Neural cell (in vitro differentiated cells): ENCODE measurements at regions not wholly inside any gene's neighbourhood (a gene's known extent, or its start where the extent isn't known, plus 50 kb on each side); places are given as distances from the start of the nearest gene placed in this dataset.

ENCODE experiments used
- H2AFZ ChIP-seq: fragments of 200-600, 300-800 bp; sonication (generic), shearing (Covaris generic); 2 replicates; pipeline ENCODE4 v1.6.0; 2014; ENCODE audit warnings: low read depth, mild to moderate bottlenecking, antibody characterized with exemption, low read length, moderate library complexity
- H3F3A ChIP-seq: fragments of 200-600 bp; shearing (Covaris generic); 2 replicates; pipeline ENCODE4 v1.6.1; 2016; ENCODE audit warnings: mild to moderate bottlenecking, moderate library complexity, mixed read lengths, antibody characterized with exemption, low read length; ENCODE audit not compliant: insufficient read depth, poor library complexity, severe bottlenecking
- H3K27ac ChIP-seq: fragments of 200-600, 300-800 bp; sonication (generic), shearing (Covaris generic); 2 replicates; pipeline ENCODE4 v1.5.1; 2014; ENCODE audit warnings: mild to moderate bottlenecking, low read length, moderate library complexity
- H3K27me3 ChIP-seq: fragments of 300-800, 200-600 bp; sonication (generic), shearing (Covaris generic); 2 replicates; pipeline ENCODE4 v1.6.0; 2014; ENCODE audit warnings: mild to moderate bottlenecking, low read depth, low read length, moderate library complexity; ENCODE audit not compliant: insufficient read depth
- H3K36me3 ChIP-seq: fragments of 300-800, 200-600 bp; sonication (generic), shearing (Covaris generic); 2 replicates; pipeline ENCODE4 v1.5.1; 2014; ENCODE audit warnings: mild to moderate bottlenecking, antibody characterized with exemption, low read length, moderate library complexity; ENCODE audit not compliant: insufficient read depth
- H3K4me2 ChIP-seq: fragments of 300-800, 200-600 bp; sonication (generic), shearing (Covaris generic); 2 replicates; pipeline ENCODE4 v1.6.0; 2014; ENCODE audit warnings: mild to moderate bottlenecking, low read length
- H3K4me3 ChIP-seq: fragments of 300-800, 200-600 bp; sonication (generic), shearing (Covaris generic); 2 replicates; pipeline ENCODE4 v1.5.1; 2014; ENCODE audit warnings: mild to moderate bottlenecking, low read length, moderate library complexity
- H3K79me2 ChIP-seq: fragments of 200-600 bp; shearing (Covaris generic); replicated peaks from 2 replicates; pipeline ENCODE4 v1.6.0; 2014; ENCODE audit warnings: mild to moderate bottlenecking, low read length, moderate library complexity; ENCODE audit not compliant: insufficient read depth
- H3K9ac ChIP-seq: fragments of 300-800, 200-600 bp; sonication (generic), shearing (Covaris generic); 2 replicates; pipeline ENCODE4 v1.6.1; 2016; ENCODE audit warnings: mild to moderate bottlenecking, low read length, mixed read lengths
- H3K9me2 ChIP-seq: fragments of 200-600 bp; shearing (Covaris generic); 2 replicates; pipeline ENCODE4 v1.6.1; 2016; ENCODE audit warnings: mild to moderate bottlenecking, low read length, mixed read lengths; ENCODE audit not compliant: insufficient read depth
- H3K9me3 ChIP-seq: fragments of 200-600, 300-800 bp; sonication (generic), shearing (Covaris generic); 2 replicates; pipeline ENCODE4 v1.6.1; 2016; ENCODE audit warnings: mild to moderate bottlenecking, mixed run types, low read length, moderate library complexity, mixed read lengths
- H4K20me1 ChIP-seq: fragments of 200-600 bp; shearing (Covaris generic); 2 replicates; pipeline ENCODE4 v1.6.1; 2016; ENCODE audit warnings: mild to moderate bottlenecking, mixed run types; ENCODE audit not compliant: insufficient read depth
- EP300 ChIP-seq: fragments of 450-650 bp; conservative IDR thresholded peaks from 2 replicates; pipeline ENCODE4 v1.6.1; 2014; ENCODE audit warnings: antibody characterized with exemption, mild to moderate bottlenecking, moderate library complexity; ENCODE audit not compliant: poor library complexity, severe bottlenecking
- EZH2 ChIP-seq: fragments of 200-600, 300-800 bp; shearing (Covaris generic), sonication (generic); IDR thresholded peaks from 2 replicates; pipeline ENCODE4 v1.6.1; 2014; ENCODE audit warnings: antibody characterized with exemption, low read length, borderline replicate concordance, mild to moderate bottlenecking; ENCODE audit not compliant: insufficient read depth, poor library complexity, severe bottlenecking
- MXI1 ChIP-seq: fragments of 450-650 bp; conservative IDR thresholded peaks from 2 replicates; pipeline ENCODE4 v1.6.1; 2014; ENCODE audit warnings: antibody characterized with exemption, mild to moderate bottlenecking; ENCODE audit not compliant: poor library complexity, severe bottlenecking
- POLR2AphosphoS5 ChIP-seq: IDR thresholded peaks from 2 replicates; pipeline ENCODE4 v1.6.1; 2012
- RAD21 ChIP-seq: fragments of 450-650 bp; conservative IDR thresholded peaks from 2 replicates; pipeline ENCODE4 v1.6.1; 2014; ENCODE audit warnings: antibody characterized with exemption, mild to moderate bottlenecking, moderate library complexity
- SMC3 ChIP-seq: fragments of 450-650 bp; conservative IDR thresholded peaks from 2 replicates; pipeline ENCODE4 v1.6.1; 2014; ENCODE audit warnings: antibody characterized with exemption, mild to moderate bottlenecking, moderate library complexity; ENCODE audit not compliant: poor library complexity
- TAF1 ChIP-seq: IDR thresholded peaks from 2 replicates; pipeline ENCODE4 v1.6.1; 2012; ENCODE audit warnings: low read depth
- TF ChIP-seq, protein P1 (sequence below): fragments of 450-650 bp; IDR thresholded peaks from 2 replicates; pipeline ENCODE4 v1.5.1; 2014; ENCODE audit warnings: antibody characterized with exemption, mild to moderate bottlenecking, moderate library complexity; ENCODE audit not compliant: poor library complexity, severe bottlenecking
- TF ChIP-seq, protein P2 (sequence below): IDR thresholded peaks from 2 replicates; pipeline ENCODE4 v1.6.1; 2012; ENCODE audit warnings: borderline replicate concordance

DNA sequence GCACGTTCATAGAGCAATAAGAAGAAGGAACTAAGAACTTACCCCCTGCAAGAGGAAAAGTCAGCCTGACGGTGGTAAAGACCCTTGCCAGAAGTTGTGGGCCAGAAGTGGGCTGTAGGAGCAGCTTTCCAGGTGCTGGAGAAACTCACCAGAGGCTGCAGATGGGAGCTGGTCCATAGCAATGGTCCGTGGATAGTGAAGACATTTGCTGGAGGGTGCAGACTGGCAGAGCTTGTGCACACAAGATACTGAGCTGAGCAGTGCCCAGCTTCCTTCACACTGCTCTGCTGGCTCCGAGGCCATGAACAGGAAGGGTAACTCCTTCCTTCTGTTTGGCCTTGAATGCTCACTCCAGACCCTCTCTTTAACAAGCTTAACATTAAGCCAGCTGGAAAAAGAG is 149.8 kb upstream of the BNIP2 start:
- Histone ChIP-seq H3K4me2 (no peak overlapping the region), H2AFZ (no peak overlapping the region), H3K79me2 (no peaks in the 10 kb centered on the region), H4K20me1 (no peaks in the 10 kb centered on the region), H3K27me3 (no peaks in the 10 kb centered on the region), H3K27ac (no peak overlapping the region), H3K9ac (no peak overlapping the region), H3F3A (no peaks in the 10 kb centered on the region), H3K36me3 (no peaks in the 10 kb centered on the region), H3K4me3 (no peak overlapping the region), H3K9me2 (no peaks in the 10 kb centered on the region), H3K9me3 (no peaks in the 10 kb centered on the region)
- TF ChIP-seq SMC3 = no peak
- TF ChIP-seq MXI1 = no peak
- TF ChIP-seq, protein P1, sequence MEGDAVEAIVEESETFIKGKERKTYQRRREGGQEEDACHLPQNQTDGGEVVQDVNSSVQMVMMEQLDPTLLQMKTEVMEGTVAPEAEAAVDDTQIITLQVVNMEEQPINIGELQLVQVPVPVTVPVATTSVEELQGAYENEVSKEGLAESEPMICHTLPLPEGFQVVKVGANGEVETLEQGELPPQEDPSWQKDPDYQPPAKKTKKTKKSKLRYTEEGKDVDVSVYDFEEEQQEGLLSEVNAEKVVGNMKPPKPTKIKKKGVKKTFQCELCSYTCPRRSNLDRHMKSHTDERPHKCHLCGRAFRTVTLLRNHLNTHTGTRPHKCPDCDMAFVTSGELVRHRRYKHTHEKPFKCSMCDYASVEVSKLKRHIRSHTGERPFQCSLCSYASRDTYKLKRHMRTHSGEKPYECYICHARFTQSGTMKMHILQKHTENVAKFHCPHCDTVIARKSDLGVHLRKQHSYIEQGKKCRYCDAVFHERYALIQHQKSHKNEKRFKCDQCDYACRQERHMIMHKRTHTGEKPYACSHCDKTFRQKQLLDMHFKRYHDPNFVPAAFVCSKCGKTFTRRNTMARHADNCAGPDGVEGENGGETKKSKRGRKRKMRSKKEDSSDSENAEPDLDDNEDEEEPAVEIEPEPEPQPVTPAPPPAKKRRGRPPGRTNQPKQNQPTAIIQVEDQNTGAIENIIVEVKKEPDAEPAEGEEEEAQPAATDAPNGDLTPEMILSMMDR = no peak
- TF ChIP-seq TAF1 = no peak
- no peak for TF ChIP-seq EP300
- TF ChIP-seq, protein P2, sequence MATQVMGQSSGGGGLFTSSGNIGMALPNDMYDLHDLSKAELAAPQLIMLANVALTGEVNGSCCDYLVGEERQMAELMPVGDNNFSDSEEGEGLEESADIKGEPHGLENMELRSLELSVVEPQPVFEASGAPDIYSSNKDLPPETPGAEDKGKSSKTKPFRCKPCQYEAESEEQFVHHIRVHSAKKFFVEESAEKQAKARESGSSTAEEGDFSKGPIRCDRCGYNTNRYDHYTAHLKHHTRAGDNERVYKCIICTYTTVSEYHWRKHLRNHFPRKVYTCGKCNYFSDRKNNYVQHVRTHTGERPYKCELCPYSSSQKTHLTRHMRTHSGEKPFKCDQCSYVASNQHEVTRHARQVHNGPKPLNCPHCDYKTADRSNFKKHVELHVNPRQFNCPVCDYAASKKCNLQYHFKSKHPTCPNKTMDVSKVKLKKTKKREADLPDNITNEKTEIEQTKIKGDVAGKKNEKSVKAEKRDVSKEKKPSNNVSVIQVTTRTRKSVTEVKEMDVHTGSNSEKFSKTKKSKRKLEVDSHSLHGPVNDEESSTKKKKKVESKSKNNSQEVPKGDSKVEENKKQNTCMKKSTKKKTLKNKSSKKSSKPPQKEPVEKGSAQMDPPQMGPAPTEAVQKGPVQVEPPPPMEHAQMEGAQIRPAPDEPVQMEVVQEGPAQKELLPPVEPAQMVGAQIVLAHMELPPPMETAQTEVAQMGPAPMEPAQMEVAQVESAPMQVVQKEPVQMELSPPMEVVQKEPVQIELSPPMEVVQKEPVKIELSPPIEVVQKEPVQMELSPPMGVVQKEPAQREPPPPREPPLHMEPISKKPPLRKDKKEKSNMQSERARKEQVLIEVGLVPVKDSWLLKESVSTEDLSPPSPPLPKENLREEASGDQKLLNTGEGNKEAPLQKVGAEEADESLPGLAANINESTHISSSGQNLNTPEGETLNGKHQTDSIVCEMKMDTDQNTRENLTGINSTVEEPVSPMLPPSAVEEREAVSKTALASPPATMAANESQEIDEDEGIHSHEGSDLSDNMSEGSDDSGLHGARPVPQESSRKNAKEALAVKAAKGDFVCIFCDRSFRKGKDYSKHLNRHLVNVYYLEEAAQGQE = no peak
- no peak for TF ChIP-seq POLR2AphosphoS5

DNA sequence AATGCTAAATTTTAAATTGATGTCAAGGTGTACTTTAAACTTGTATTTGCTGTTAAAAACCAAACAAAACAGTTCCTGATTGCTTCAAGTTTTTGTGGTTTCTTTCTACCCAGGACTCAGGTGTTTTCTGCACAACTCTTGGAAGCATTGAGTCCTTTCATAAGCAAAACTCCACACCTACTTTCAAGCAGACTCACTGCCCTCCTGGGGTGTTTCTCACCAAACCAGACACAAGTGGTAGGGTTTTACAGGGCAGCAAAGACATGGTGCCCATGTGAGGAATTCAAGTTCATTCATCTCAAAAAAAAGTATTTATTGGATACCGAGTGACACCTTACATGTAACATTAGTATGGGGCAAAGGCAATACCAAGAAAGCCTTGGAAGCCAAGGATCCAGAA is 146.7 kb upstream of the BNIP2 start:
- Histone ChIP-seq H4K20me1 (no peaks in the 10 kb centered on the region), H3K9me2 (no peaks in the 10 kb centered on the region), H3K27me3 (no peaks in the 10 kb centered on the region), H3F3A (no peaks in the 10 kb centered on the region), H3K4me2 (no peak overlapping the region), H3K9ac (no peak overlapping the region), H3K79me2 (no peaks in the 10 kb centered on the region), H2AFZ (no peak overlapping the region), H3K36me3 (no peaks in the 10 kb centered on the region), H3K4me3 (no peak overlapping the region), H3K9me3 (no peaks in the 10 kb centered on the region), H3K27ac (no peak overlapping the region)
- TF ChIP-seq EZH2 (no peak), EP300 (no peak), RAD21 (no peak)
- TF ChIP-seq, protein P2 = no peak
